NOMO-1 treated with DMSO at 0.1 percent for 48 hours (cell line): ENCODE measurements at regions not wholly inside any gene's neighbourhood (a gene's known extent, or its start where the extent isn't known, plus 50 kb on each side); places are given as distances from the start of the nearest gene placed in this dataset.

ENCODE experiments used
- DNase-seq: peaks from one replicate; lab custom pipeline; 2025; ENCODE audit not compliant: unreplicated experiment; lab: John Stamatoyannopoulos, UW

DNA sequence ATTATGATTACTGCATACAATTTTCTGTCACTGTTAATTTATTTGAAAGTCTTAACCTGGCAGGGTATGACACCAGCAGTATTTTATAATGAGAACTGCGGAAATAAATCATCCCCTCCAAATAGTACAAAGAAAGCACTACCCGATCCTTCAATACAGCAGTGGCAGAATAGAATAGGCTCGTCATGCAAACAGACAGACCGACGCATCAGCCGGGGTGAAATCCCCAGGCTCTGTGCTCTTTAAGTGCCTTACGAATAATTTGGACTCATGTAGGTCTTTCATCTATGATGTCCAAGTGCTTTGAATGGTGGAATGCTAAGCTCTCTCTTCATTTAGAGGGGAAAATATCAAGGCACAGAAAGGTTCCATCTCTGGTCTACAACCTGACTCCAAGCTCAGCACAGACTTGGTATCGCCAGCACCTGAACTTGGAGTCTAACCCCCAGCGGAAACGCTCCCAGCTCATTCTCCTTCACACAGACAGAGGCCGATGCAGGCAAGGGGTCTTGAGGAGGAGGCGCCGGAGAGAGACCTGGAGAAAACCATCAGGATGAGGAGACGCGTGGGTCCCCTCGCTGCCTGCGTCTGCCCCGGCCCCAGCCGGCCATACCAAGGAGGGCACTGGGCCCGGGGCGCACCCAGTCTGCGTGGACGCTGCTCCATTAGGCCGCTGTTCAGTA, 568.1 kb upstream of the MKI67 start:
- DNase-seq = no peak

GRCh38 chr10:128694851-128695725, 568.9 kb upstream of the MKI67 start:
- DNase-seq = no peak

- DNase-seq = no peak
Measured at GRCh38 chr10:128695931-128696330, 569.7 kb upstream of the MKI67 start.

DNA sequence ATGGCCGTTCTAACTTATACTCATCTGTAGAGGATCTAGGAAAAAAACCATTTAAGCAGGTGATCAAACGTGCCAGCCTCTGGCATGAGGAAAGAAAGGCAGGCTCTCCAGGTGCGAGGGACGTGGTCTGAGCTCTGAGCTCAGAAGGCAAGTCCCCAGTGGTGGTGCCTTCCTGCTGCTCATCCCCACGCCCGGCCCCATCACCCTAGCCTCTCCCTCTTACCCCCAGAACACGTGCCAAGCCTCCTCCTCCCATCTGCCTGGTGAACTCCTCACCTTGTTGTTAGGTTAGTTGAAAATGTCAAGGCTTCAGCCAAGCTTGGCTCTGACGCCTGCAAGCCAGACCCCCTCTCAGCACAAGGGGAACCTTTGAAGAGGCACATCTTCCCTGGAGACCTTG, 571.2 kb upstream of the MKI67 start:
- no peak for DNase-seq

DNA sequence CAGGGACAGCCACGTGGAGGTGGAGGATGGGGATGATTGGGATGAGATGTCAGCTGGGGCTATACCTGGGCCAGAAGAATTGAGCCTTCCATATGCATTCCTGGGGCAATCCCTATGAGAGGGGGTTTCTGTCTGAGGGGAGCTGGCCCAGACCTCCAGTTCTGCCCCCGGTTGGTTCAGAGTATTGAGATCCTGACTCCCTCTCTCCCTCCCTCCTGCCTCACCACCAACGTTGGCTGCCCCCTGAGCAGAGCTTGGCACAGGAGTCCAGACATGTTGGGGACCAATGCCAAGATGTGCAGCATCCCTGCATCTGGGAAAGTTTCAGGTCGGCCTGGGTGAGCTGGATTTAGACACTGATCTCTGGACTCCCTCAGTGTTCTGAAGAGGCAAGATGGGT, 575.2 kb upstream of the MKI67 start:
- no peak for DNase-seq

GRCh38 chr10:128701837-128702236, 575.6 kb upstream of the MKI67 start:
- no peak for DNase-seq

- no peak for DNase-seq
Measured at GRCh38 chr10:128704716-128705115, 578.5 kb upstream of the MKI67 start.

DNA sequence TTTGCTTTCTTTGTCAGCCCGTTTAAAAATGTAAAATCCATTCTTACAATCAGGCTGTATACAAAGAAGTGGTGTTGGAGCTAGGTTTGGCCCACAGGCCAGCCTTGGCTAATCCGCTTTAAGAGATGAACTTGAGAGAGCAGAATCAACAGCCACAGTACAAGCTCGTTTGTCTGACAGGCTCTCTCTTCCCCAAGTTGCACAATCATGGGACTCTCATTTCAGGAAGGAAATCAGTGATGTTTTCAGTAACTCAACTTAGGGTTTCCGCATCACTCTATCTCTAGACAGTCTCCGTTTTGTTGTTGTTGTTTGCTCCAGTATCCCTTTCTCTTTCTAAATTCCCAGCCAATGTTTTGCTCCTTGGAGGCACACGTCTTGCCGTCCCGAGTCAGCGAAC, 582.0 kb upstream of the MKI67 start:
- no peak for DNase-seq

GRCh38 chr10:128709686-128710085, 583.5 kb upstream of the MKI67 start:
- no peak for DNase-seq

DNA sequence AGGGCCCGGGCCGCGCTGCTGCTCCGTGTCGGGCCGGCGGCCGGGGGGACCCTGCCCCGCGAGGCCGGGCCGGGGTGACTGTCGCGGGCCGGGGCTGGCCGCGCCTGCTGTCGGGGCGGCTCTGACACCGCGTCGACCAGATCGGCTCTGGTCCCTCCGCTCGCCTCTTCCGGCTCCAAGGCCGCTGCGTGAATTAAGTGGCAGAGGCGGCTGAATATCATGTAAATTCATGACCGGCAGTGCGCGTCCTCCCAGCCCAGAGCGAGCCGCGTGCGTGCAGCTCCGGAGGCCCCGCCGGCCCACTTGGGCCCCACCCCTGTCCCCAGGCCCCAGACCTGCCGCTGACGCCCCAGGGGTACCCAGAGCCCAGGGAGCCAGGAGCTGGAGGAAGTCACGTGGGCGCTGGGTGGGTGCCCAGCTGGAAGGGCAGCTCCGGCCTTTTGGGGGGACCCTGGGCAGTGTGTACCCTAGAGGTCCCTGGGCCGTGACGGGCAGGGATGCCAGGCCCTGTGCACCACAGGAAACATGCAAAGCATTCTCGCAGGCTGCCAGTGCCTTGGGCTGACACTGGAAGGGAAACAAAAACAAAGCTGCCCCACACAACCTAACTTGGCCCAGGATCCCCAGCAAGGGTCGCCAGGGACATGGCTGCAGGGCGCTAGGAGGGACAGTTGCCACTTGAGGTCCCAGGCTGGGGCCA, 584.0 kb upstream of the MKI67 start:
- DNase-seq = no peak

DNA sequence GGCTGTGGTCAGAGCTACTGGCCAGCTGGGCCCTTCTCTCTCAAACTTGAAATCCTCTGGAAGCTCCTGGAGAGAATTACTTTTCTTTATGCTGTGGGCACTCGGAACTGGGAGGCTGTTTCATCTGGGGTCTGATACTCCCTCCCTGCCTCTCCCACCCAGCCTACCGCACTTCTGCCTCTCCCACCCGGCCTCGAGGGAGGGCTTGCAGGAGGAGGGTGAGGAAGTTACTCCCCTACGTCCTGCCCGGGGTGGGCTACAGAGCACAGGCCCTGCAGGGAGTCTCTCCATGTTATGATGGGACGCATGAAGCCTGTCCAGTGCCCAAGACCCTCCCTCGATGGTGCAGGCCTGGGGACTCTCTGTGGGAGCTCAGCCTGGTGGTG, 584.6 kb upstream of the MKI67 start:
- DNase-seq = no peak

GRCh38 chr10:128711806-128712205, 585.6 kb upstream of the MKI67 start:
- DNase-seq = no peak

GRCh38 chr10:128712661-128713400, 586.6 kb upstream of the MKI67 start:
- no peak for DNase-seq

- DNase-seq = no peak
Measured at GRCh38 chr10:128713471-128713870, 587.2 kb upstream of the MKI67 start.

DNA sequence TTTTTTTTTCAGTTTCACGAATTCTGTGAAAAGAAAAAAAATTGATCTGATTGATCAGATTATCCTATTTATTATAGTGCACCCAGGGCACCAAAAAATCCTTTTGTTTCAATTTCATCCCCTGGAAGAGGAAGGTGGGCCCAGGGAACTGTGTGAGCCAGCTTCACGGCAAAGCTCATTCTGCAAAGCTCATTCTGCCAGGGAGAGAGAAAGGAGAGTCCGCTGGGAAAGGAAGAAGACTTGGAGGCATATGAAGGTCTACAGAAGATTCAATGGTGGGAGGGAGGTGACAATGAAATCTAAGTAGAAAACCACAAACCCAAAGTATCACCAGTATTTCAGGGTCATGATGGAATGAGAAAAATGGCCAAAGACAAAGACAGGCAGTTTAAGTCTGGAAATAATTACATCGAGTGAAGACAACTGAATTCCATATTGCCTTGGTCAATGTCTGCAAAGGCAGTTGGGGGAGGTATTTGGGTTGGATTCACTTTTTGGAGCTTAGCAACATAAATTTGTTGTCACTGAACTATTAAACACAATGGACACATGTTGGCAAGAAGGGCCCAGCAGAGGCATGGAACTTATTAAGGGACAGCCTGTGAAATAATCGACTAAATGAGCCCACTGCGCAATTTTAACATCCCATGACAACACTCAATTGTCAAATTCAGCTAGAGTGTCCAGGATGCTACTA, 587.8 kb upstream of the MKI67 start:
- no peak for DNase-seq

DNA sequence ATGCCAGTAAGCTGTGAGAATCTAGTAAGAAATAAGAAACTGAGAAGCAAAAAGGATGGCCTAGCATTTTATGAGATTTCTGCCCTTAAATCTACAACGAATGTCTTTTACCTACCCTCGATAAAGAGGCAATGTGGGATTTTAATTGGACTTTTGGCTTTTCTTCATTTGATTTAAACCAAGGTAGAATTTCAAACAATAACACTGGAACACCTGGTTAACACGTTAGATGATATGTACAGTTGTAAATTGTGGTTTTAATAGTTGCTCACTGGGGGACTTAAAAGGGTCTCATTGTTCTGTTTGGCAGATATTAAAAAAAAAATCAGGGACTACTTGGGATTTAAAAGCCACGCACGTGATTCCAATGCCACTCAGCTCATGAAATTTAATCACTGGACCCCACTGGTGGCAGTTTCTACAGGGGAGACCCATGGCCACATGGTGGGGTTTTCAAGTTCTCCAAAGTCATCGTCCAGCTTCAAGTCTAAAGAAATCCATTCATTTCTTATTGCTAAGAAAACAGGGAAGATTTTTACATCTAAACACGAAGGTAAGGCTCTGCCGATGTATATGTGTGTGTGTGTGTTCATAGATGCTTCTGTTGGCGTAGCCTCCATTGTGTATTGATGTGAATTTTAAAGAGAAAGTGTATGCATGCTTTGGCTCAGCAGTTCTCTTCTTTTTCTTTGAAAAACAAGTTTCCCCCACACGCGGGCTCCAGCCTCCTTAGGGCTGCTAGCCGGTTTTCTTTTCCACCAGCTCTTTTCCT, 588.6 kb upstream of the MKI67 start:
- DNase-seq = no peak

DNA sequence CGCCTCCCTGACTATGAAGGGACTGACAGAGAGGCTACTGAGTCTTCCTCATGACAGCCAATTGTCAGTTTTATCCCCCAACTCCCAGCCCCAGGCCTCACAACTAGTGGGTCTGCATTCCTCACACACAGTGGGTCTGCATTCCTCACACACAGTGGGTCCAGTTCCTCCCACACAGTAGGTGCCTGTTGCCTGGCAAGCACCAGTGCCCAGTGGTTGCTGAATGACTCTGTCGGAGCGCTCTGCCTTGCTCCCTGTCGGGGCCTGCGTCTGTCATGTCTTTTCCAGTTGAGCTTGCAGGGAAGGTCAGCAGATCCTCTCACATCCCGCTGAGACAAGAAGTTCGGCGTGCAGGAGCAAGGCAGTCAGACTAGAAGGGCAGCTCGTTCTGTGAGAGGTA, 590.0 kb upstream of the MKI67 start:
- DNase-seq = no peak

- no peak for DNase-seq
Measured at GRCh38 chr10:128721963-128722445, 595.8 kb upstream of the MKI67 start.

- DNase-seq = no peak
Measured at GRCh38 chr10:128722947-128723346, 596.7 kb upstream of the MKI67 start.
